ENCODE measurements at regions not wholly inside any gene's neighbourhood (a gene's known extent, or its start where the extent isn't known, plus 50 kb on each side); places are given as distances from the start of the nearest gene placed in this dataset.

DNA sequence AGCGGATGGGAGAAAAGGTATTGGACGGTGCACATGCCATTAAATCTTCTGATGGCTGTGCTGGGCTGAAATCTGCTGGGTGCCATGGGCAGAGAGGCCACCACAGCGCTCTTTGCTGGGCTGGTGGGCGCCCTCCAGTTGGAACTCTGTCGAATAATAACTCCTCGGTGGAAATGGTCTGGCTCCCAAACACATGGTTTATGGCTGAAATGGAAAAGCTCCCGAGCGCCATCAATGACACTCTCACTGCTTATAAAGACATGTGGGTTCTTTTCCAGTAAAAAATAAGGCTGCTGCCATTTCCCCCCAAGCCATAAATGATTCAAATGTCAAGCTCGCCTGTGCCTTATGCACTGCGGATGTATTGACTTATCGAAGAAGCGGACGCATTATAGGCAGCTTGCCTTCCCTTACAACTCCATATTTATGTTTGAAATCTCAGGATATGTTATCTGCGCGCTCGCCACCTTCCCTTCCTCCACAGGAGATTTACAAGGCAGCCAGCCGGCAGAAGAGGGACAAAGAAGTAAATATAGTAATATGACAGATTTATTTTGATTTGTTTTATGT lies 239.0 kb upstream of the MKI67 start:
- TF ChIP-seq, protein P1, sequence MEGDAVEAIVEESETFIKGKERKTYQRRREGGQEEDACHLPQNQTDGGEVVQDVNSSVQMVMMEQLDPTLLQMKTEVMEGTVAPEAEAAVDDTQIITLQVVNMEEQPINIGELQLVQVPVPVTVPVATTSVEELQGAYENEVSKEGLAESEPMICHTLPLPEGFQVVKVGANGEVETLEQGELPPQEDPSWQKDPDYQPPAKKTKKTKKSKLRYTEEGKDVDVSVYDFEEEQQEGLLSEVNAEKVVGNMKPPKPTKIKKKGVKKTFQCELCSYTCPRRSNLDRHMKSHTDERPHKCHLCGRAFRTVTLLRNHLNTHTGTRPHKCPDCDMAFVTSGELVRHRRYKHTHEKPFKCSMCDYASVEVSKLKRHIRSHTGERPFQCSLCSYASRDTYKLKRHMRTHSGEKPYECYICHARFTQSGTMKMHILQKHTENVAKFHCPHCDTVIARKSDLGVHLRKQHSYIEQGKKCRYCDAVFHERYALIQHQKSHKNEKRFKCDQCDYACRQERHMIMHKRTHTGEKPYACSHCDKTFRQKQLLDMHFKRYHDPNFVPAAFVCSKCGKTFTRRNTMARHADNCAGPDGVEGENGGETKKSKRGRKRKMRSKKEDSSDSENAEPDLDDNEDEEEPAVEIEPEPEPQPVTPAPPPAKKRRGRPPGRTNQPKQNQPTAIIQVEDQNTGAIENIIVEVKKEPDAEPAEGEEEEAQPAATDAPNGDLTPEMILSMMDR (IDR thresholded peaks at IDR 0.05): no peak
- no peak for TF ChIP-seq POLR2A (IDR thresholded peaks at IDR 0.05)
